ENCODE measurements at regions not wholly inside any gene's neighbourhood (a gene's known extent, or its start where the extent isn't known, plus 50 kb on each side); places are given as distances from the start of the nearest gene placed in this dataset.

DNA sequence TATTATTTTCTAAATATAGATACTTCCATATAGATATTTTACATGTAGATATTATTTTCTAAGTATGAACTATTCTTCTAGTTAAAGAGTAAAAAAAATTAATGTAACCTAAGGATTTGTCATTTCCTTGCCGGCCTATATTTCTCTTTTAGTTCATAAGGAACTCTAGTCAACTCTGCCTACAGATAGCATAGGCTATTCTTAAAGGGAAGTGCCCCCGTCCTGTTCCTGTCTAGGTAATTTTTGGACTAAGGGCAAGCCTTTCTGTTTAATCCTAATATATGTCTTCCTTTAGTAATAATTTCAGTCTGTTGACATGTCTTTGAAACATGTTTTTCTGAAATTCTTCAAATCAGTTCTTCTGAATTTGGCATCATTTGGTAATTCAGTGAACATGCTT lies 161.9 kb downstream of the C11orf91 start:
- intact Hi-C loops (cut with DNase I): loop anchor here in 1 of 2 donors (5.0 kb wide), 1 partner anchor 166 kb away; no protein-coding TSS in a partner anchor
- H3K27ac ChIP-seq: no peak overlapping the region
- WGBS, 4 donors: 71 to 81% (median 74%) methylated on average over 2 of the region's 2 CpGs
- no peak for DNase-seq
- H3K27me3 ChIP-seq: no peaks in the 10 kb centered on the region
- no peaks in the 10 kb centered on the region for H3K36me3 ChIP-seq (replicated peaks in 1 of 2)
- H3K9me3 ChIP-seq (replicated peaks in 1 of 3): no peaks in the 10 kb centered on the region
- H3K4me3 ChIP-seq: no peak overlapping the region
- H3K4me1 ChIP-seq (replicated peaks in 1 of 2): no peaks in the 10 kb centered on the region
- TF ChIP-seq POLR2A (IDR thresholded peaks at IDR 0.05): no peak
- TF ChIP-seq, protein P1, sequence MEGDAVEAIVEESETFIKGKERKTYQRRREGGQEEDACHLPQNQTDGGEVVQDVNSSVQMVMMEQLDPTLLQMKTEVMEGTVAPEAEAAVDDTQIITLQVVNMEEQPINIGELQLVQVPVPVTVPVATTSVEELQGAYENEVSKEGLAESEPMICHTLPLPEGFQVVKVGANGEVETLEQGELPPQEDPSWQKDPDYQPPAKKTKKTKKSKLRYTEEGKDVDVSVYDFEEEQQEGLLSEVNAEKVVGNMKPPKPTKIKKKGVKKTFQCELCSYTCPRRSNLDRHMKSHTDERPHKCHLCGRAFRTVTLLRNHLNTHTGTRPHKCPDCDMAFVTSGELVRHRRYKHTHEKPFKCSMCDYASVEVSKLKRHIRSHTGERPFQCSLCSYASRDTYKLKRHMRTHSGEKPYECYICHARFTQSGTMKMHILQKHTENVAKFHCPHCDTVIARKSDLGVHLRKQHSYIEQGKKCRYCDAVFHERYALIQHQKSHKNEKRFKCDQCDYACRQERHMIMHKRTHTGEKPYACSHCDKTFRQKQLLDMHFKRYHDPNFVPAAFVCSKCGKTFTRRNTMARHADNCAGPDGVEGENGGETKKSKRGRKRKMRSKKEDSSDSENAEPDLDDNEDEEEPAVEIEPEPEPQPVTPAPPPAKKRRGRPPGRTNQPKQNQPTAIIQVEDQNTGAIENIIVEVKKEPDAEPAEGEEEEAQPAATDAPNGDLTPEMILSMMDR (IDR thresholded peaks at IDR 0.05): no peak

DNA sequence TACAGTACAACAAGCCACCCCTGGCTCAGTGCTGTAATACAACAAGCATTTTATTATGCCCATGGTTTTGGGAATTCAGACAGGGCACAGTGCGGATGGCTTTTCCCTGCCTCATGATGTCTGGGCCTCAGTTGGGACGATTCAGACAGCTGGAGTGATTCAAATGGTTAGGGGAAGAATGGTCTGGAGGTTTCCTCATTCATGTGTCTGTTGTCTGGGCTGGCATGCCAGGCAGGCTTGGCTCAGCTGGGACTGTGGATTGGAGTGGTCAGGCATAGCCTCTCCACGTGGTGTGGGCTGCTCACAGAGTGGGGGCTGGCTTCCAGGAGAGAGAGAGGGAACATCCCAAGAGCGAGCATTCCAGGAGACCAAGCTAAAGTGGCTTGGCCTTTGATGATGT lies 164.4 kb downstream of the C11orf91 start:
- DNase-seq: no peak
- Histone ChIP-seq H3K36me3 (replicated peaks in 1 of 2) (no peaks in the 10 kb centered on the region), H3K4me3 (no peak overlapping the region), H3K4me1 (replicated peaks in 1 of 2) (no peaks in the 10 kb centered on the region), H3K27ac (no peak overlapping the region), H3K9me3 (replicated peaks in 1 of 3) (no peaks in the 10 kb centered on the region), H3K27me3 (no peaks in the 10 kb centered on the region)
- 77 to 91% (median 83%) methylated on average over 4 of the region's 4 CpGs for WGBS, 4 donors
- intact Hi-C loops (cut with DNase I): loop anchor here in 1 of 2 donors (5.0 kb wide), 1 partner anchor 164 kb away; no protein-coding TSS in a partner anchor
- TF ChIP-seq, protein P1 (IDR thresholded peaks at IDR 0.05): no peak
- no peak for TF ChIP-seq POLR2A (IDR thresholded peaks at IDR 0.05)

DNA sequence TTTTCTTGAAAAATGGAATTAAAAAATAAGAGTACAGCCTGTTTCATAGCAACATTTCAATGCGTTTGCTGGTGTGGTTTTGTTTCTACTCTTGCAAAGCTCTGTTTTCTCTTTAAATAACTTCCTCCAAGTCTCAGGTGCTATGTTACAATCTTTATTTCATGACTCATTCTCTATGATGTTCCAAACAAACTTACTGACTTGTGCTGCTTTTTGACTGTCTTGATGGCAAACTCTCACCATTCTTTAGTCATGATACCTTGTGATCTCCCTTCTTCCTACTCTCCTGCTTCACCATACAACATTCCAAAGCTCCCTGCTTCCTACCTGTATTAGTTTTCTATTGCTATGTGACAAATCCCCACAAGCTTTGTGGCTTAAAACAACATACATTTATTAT lies 166.1 kb downstream of the C11orf91 start:
- Histone ChIP-seq H3K9me3 (replicated peaks in 1 of 3) (no peaks in the 10 kb centered on the region), H3K36me3 (replicated peaks in 1 of 2) (no peaks in the 10 kb centered on the region), H3K27me3 (no peaks in the 10 kb centered on the region), H3K4me3 (no peak overlapping the region), H3K27ac (no peak overlapping the region), H3K4me1 (replicated peaks in 1 of 2) (no peaks in the 10 kb centered on the region)
- TF ChIP-seq POLR2A (IDR thresholded peaks at IDR 0.05): no peak
- TF ChIP-seq, protein P1 (IDR thresholded peaks at IDR 0.05): no peak
- DNase-seq: no peak
- 76 to 86% (median 79%) methylated on average over 1 of the region's 1 CpG for WGBS, 4 donors
- intact Hi-C loops (cut with DNase I): no loop called here

DNA sequence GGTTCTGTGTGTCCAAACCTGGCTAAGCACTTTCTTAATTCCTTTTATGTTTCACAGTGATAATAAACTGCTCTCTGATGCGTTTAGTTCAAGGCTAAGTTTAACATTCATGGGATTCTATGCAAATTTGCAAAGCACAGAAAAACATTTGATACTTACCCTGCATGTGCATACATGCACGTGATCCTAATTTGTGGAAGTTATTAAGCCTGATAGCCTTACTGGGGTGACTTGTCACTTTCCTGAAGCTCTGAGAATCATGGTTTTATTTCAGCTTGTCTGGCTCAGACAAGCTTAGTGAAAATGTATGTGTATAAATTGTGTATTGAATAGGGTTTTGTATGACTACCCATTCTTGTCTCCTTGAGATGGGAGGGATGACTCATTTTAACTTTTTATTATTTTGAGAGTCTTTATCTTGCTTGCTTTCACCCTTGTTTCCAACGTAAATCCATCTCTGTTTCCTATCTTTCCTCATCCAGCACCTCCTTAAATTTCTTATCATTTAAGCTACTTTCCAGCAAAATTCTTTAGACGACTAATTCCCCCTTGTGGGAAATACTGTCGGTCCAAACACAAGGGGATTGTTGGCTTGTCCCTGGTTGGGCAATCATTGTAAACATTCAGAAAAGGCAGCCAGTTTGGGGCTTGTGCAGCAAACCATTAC lies 167.1 kb downstream of the C11orf91 start:
- no peak overlapping the region for H3K4me3 ChIP-seq
- intact Hi-C loops (cut with DNase I): no loop called here
- no peak for TF ChIP-seq POLR2A (IDR thresholded peaks at IDR 0.05)
- TF ChIP-seq, protein P1 (IDR thresholded peaks at IDR 0.05): no peak
- no peaks in the 10 kb centered on the region for H3K36me3 ChIP-seq (replicated peaks in 1 of 2)
- 26 to 38% (median 31%) methylated on average over 5 of the region's 5 CpGs for WGBS, 4 donors
- DNase-seq: no peak
- H3K27me3 ChIP-seq: no peaks in the 10 kb centered on the region
- H3K9me3 ChIP-seq (replicated peaks in 1 of 3): no peaks in the 10 kb centered on the region
- no peak overlapping the region for H3K27ac ChIP-seq
- H3K4me1 ChIP-seq (replicated peaks in 1 of 2): no peaks in the 10 kb centered on the region

All from adrenal gland (tissue), 9 donors.